Fibroblast of villous mesenchyme (primary cell): ENCODE measurements at regions not wholly inside any gene's neighbourhood (a gene's known extent, or its start where the extent isn't known, plus 50 kb on each side); places are given as distances from the start of the nearest gene placed in this dataset.

Experiments
- DNase-seq: peaks from one replicate; pipeline ENCODE4 v3.0.0-alpha.2; 2010; ENCODE audit warnings: low read depth
- H3K4me3 ChIP-seq: 2 replicates; pipeline ENCODE4 v1.5.1; 2011; ENCODE audit warnings: low read depth, mild to moderate bottlenecking, low read length
- TF ChIP-seq, protein P1 (sequence below): IDR thresholded peaks from 2 replicates; pipeline ENCODE4 v1.5.1; 2012; ENCODE audit warnings: low read depth, mild to moderate bottlenecking, low read length; ENCODE audit not compliant: insufficient read depth

DNA sequence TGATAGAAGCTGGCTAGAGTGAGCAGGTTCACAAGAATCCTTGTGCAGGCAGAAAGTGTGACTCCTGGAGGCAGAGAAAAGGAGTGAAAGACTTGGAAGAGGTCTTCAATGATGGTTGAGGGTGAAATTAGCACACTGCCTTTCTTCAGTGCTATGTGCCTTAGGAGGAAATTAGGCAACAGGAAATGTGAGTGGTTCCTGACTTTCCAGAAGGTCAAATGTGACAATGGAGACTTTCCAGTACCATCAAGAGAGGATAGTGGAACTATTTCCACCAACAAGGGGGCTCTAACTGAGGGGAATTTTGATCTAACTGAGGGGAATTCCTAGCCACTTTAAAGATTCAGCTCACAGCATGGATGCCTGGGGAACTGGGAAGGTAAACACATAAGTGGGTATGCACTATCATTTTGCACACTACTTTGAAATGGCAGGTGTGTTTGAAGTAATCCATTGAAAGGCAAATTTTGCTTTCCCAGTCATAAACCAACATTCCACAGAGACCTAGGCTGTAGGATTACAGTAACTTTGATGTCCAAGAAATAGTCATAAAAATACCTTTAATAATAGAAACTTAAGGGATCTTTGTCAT, 90.0 kb downstream of the PERP start:
- H3K4me3 ChIP-seq = no peak overlapping the region
- DNase-seq = no peak
- TF ChIP-seq, protein P1, sequence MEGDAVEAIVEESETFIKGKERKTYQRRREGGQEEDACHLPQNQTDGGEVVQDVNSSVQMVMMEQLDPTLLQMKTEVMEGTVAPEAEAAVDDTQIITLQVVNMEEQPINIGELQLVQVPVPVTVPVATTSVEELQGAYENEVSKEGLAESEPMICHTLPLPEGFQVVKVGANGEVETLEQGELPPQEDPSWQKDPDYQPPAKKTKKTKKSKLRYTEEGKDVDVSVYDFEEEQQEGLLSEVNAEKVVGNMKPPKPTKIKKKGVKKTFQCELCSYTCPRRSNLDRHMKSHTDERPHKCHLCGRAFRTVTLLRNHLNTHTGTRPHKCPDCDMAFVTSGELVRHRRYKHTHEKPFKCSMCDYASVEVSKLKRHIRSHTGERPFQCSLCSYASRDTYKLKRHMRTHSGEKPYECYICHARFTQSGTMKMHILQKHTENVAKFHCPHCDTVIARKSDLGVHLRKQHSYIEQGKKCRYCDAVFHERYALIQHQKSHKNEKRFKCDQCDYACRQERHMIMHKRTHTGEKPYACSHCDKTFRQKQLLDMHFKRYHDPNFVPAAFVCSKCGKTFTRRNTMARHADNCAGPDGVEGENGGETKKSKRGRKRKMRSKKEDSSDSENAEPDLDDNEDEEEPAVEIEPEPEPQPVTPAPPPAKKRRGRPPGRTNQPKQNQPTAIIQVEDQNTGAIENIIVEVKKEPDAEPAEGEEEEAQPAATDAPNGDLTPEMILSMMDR = no peak

DNA sequence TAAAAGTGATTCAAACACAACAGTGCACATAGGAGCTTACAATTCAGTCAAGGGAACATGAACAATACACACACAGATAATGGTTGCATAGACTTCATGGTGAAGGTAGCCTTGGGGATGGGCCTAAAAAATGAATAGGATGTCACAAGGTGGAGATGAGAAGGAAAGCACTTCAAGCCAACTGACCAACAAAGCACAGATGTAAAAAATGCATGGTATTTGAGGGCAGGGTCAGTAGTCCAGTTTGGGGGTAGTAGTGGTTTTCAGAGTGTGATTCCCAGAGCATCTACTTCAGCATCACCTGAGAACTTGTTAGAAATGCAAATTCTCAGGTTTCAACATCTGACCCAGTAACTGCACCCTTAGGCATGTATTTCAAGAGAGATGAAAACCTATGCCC, 88.9 kb downstream of the PERP start:
- no peak for DNase-seq
- TF ChIP-seq, protein P1 = no peak
- no peak overlapping the region for H3K4me3 ChIP-seq

DNA sequence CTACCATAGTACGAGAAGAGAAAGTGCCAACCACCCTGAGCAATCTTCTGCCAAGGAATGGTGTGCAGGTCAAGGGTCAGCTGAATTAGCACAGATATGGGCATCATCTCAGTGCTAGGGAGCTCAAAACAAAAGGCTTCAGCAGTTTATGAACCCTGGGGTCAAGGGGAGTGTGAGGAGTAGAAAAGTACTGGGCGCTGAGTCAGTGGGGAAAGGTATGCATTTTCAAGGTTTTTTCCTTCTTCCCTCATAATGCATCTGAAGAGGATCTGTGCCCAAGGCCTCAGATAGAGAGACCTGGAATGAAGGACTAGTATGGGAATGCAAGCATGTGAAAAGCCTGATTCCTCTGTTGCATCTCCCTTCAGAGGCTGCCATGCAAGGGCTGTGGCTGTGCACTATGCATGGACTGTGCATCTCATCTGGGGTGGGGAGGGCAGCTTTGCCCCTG, 81.7 kb downstream of the PERP start:
- TF ChIP-seq, protein P1 = no peak
- DNase-seq = no peak
- H3K4me3 ChIP-seq = no peak overlapping the region

DNA sequence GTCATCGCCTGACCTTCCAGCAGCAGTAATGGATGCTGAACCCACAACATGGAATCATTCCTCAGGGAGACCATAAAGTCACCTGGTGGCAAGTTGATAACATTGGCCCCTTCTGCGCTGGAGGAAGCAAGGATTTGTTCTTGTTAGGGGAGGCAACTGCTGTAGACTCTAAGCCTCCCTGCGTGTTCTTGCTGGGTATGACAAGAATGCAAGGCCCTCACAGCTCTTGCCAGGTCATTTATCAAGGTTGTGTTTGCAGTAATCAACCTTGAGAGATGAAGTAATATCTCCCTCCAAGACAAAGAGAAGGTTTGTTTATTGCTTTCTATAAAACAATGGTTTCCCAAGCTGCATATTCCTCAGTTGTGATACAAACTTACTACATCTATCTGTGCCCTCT, 80.9 kb downstream of the PERP start:
- DNase-seq = no peak
- H3K4me3 ChIP-seq = no peak overlapping the region
- TF ChIP-seq, protein P1 = no peak

DNA sequence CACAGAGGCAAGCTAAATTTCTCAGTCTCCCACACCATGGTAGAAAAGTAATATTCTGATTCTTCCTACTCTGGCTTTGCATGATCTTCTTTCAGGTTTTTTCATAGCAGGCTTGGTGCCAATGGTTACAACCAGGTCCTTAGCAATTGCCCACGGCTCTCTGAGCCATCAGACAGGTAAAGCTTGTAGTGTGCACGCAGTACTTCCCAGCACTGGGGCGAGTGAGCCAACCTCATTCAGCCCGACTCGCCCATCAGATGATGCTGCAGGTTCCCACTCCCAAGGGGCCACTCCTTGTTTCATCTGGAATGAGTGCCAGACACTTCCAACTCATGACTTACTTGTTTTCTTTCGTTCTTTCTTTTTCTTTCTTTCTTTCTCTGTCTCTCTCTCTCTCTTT, 78.3 kb downstream of the PERP start:
- TF ChIP-seq, protein P1 = no peak
- no peak for DNase-seq
- no peak overlapping the region for H3K4me3 ChIP-seq

DNA sequence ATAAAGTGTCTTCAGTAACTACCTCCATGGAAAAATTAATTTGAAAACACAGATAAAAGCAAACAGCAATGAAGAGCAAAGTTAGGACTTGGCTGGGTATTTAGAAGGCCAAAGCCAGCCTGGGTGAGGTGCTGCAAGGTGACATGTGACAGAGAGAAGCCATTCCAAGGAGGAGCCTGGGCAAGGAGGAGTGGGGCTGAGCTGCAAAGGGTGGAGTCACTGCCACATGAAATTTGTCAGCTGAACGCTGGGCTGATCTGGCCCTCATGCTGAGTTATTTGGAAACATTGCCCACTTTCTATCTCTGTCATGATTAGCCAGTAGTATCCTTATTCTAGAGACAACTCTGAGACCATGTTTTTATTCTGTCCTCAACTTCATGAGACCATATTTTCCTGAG, 76.3 kb downstream of the PERP start:
- TF ChIP-seq, protein P1 = no peak
- no peak for DNase-seq
- no peak overlapping the region for H3K4me3 ChIP-seq

DNA sequence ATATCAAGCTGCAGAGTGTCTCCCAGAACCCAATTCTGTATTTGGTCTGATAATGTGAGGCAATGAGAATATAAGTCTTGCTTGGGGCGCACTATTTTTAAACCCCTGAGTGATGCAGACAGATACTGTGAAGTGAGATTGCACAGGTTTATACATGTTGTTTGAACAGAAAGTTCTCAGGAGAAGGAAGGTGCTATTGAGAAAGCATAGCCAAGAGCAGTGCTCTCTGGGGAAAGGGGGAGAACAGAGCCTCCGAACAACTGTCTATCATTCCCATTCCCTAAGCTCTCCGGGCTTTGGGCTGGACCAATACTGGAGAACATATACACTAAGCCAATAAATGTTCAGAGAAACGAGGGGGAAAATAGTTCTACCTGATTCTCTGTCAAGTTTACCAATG, 75.8 kb downstream of the PERP start:
- H3K4me3 ChIP-seq = no peak overlapping the region
- DNase-seq = no peak
- TF ChIP-seq, protein P1 = no peak
